ENCODE measurements at regions not wholly inside any gene's neighbourhood (a gene's known extent, or its start where the extent isn't known, plus 50 kb on each side); places are given as distances from the start of the nearest gene placed in this dataset.

- DNase-seq = no peak
Measured at GRCh38 chr15:37794947-37795346, 139.5 kb upstream of the TMCO5A start.

GRCh38 chr15:37801529-37801928 is 132.9 kb upstream of the TMCO5A start:
- DNase-seq = no peak

- no peak for DNase-seq
Measured at GRCh38 chr15:37806808-37807207, 127.6 kb upstream of the TMCO5A start.

GRCh38 chr15:37810381-37810780 is 124.1 kb upstream of the TMCO5A start:
- DNase-seq = no peak

- DNase-seq = no peak
Measured at GRCh38 chr15:37813306-37813705, 121.1 kb upstream of the TMCO5A start.

GRCh38 chr15:37814847-37815515 is 119.5 kb upstream of the TMCO5A start:
- no peak for DNase-seq

- DNase-seq = no peak
Measured at GRCh38 chr15:37818152-37818677, 116.2 kb upstream of the TMCO5A start.

- no peak for DNase-seq
Measured at GRCh38 chr15:37819191-37819590, 115.2 kb upstream of the TMCO5A start.

- DNase-seq = no peak
Measured at GRCh38 chr15:37820380-37821128, 113.9 kb upstream of the TMCO5A start.

GRCh38 chr15:37823601-37824275 is 110.7 kb upstream of the TMCO5A start:
- DNase-seq = no peak

- DNase-seq = no peak
Measured at GRCh38 chr15:37824717-37825382, 109.6 kb upstream of the TMCO5A start.

- no peak for DNase-seq
Measured at GRCh38 chr15:37837276-37837675, 97.2 kb upstream of the TMCO5A start.

- DNase-seq = no peak
Measured at GRCh38 chr15:37847776-37848175, 86.7 kb upstream of the TMCO5A start.

GRCh38 chr15:37856109-37856508 is 78.3 kb upstream of the TMCO5A start:
- DNase-seq = no peak

- no peak for DNase-seq
Measured at GRCh38 chr15:37860896-37861295, 73.5 kb upstream of the TMCO5A start.

GRCh38 chr15:37865687-37866086 is 68.8 kb upstream of the TMCO5A start:
- no peak for DNase-seq

GRCh38 chr15:37870711-37871110 is 63.7 kb upstream of the TMCO5A start:
- no peak for DNase-seq

- DNase-seq = no peak
Measured at GRCh38 chr15:37872661-37873060, 61.8 kb upstream of the TMCO5A start.

- DNase-seq = no peak
Measured at GRCh38 chr15:37873336-37873735, 61.1 kb upstream of the TMCO5A start.

GRCh38 chr15:37876900-37877299 is 57.5 kb upstream of the TMCO5A start:
- no peak for DNase-seq

- no peak for DNase-seq
Measured at GRCh38 chr15:37877851-37878741, 56.3 kb upstream of the TMCO5A start.

Data from activated gamma-delta T cell treated with Interleukin-2 at 50 U/mL for 16 hours (primary cell).